ENCODE measurements at regions not wholly inside any gene's neighbourhood (a gene's known extent, or its start where the extent isn't known, plus 50 kb on each side); places are given as distances from the start of the nearest gene placed in this dataset.
A peak's percentile ranks its signal among the peaks of the same experiment; 100 is the strongest.

- H3K27ac Mint-ChIP-seq, result no peak overlapping the region
- no peak overlapping the region for H3K4me3 Mint-ChIP-seq
- H3K9me3 Mint-ChIP-seq, result peaks cover 26% of the 10 kb centered on the region
- H3K27me3 Mint-ChIP-seq (ENCODE audit: low read depth, poor library complexity), result peaks cover 12% of the 10 kb centered on the region
- no peak for DNase-seq
- peaks cover 11% of the 10 kb centered on the region for H3K36me3 Mint-ChIP-seq (ENCODE audit: low read depth)
- TF ChIP-seq CTCF (IDR thresholded peaks at IDR 0.05), result no peak
- peaks cover 13% of the 10 kb centered on the region for H3K4me1 Mint-ChIP-seq
These were observed 75.1 kb upstream of the NUDT4 start for GRCh38 chr12:93302331-93303229.

GRCh38 chr12:93306636-93307035, 71.1 kb upstream of the NUDT4 start:
- Mint-ChIP-seq H3K27ac (no peak overlapping the region), H3K4me1 (peaks cover 5% of the 10 kb centered on the region), H3K9me3 (peaks cover 34% of the 10 kb centered on the region), H3K4me3 (no peak overlapping the region), H3K27me3 (ENCODE audit: low read depth, poor library complexity) (peaks cover 6% of the 10 kb centered on the region), H3K36me3 (ENCODE audit: low read depth) (peaks cover 11% of the 10 kb centered on the region)
- no peak for DNase-seq
- no peak for TF ChIP-seq CTCF (IDR thresholded peaks at IDR 0.05)

GRCh38 chr12:93308281-93308680, 69.4 kb upstream of the NUDT4 start:
- Mint-ChIP-seq H3K4me3 (no peak overlapping the region), H3K4me1 (no peaks in the 10 kb centered on the region), H3K27ac (no peak overlapping the region), H3K36me3 (ENCODE audit: low read depth) (peaks cover 11% of the 10 kb centered on the region), H3K27me3 (ENCODE audit: low read depth, poor library complexity) (peaks cover 6% of the 10 kb centered on the region), H3K9me3 (peaks cover 34% of the 10 kb centered on the region)
- DNase-seq, result no peak
- no peak for TF ChIP-seq CTCF (IDR thresholded peaks at IDR 0.05)

- DNase-seq, result no peak
- Mint-ChIP-seq H3K36me3 (ENCODE audit: low read depth) (peaks cover 1% of the 10 kb centered on the region), H3K4me1 (peaks cover 20% of the 10 kb centered on the region), H3K27ac (no peak overlapping the region), H3K9me3 (peaks cover 13% of the 10 kb centered on the region), H3K27me3 (ENCODE audit: low read depth, poor library complexity) (peaks cover 3% of the 10 kb centered on the region), H3K4me3 (no peak overlapping the region)
- TF ChIP-seq CTCF (IDR thresholded peaks at IDR 0.05), result no peak
These were observed 65.9 kb upstream of the NUDT4 start for GRCh38 chr12:93311827-93312226.

GRCh38 chr12:93314177-93314497, 63.6 kb upstream of the NUDT4 start:
- no peak overlapping the region for H3K27ac Mint-ChIP-seq
- TF ChIP-seq CTCF (IDR thresholded peaks at IDR 0.05), result no peak
- DNase-seq, result no peak
- no peaks in the 10 kb centered on the region for H3K9me3 Mint-ChIP-seq
- no peak overlapping the region for H3K4me3 Mint-ChIP-seq
- no peaks in the 10 kb centered on the region for H3K36me3 Mint-ChIP-seq (ENCODE audit: low read depth)
- peaks cover 34% of the 10 kb centered on the region for H3K4me1 Mint-ChIP-seq
- H3K27me3 Mint-ChIP-seq (ENCODE audit: low read depth, poor library complexity), result peaks cover 3% of the 10 kb centered on the region

GRCh38 chr12:93315385-93315906, 62.3 kb upstream of the NUDT4 start:
- Mint-ChIP-seq H3K36me3 (ENCODE audit: low read depth) (no peaks in the 10 kb centered on the region), H3K27ac (peak overlapping the region; percentile 73), H3K4me1 (peaks cover 41% of the 10 kb centered on the region), H3K27me3 (ENCODE audit: low read depth, poor library complexity) (peaks cover 3% of the 10 kb centered on the region), H3K4me3 (no peak overlapping the region), H3K9me3 (no peaks in the 10 kb centered on the region)
- DNase-seq, result no peak
- TF ChIP-seq CTCF (IDR thresholded peaks at IDR 0.05), result no peak
